ENCODE measurements at regions not wholly inside any gene's neighbourhood (a gene's known extent, or its start where the extent isn't known, plus 50 kb on each side); places are given as distances from the start of the nearest gene placed in this dataset.
"Not testable (repeated sequence)": the region's sequence is repeated elsewhere in the genome, so short reads cannot be mapped to it uniquely, and the experiment has no call there.

DNA sequence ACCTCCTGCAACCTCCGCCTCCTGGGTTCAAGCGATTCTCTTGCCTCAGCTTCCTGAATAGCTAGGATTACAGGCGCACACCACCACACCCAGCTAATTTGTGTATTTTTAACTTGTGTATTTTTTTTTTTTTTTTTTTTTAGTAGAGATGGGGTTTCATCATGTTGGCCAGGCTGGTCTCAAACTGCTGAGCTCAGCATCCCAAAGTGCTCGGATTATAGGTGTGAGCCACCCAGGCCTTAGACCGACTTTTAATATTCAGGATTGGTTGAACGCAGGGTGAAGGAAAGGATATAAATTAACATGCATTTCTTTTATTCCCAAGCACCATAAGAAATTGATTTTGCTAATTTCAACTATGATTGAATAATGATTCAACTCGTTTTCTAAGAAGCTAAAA, 798.6 kb downstream of the GATA3 start:
- Histone ChIP-seq H3K4me3 (replicated peaks in 1 of 3) (no peak overlapping the region), H3K27ac (no peak overlapping the region), H3K36me3 (no peaks in the 10 kb centered on the region), H3K4me1 (peaks cover 8 to 9% of the 10 kb centered on the region in 2 donors), H3K27me3 (no peaks in the 10 kb centered on the region), H3K9me3 (no peaks in the 10 kb centered on the region)
- TF ChIP-seq POLR2A (IDR thresholded peaks at IDR 0.05) = no peak
- TF ChIP-seq CTCF (IDR thresholded peaks at IDR 0.05) = no peak
- WGBS, 2 donors = 92 to 96% methylated on average over 7 of the region's 7 CpGs
- DNase-seq = no peak
- intact Hi-C loops (cut with DNase I) = no loop called here

DNA sequence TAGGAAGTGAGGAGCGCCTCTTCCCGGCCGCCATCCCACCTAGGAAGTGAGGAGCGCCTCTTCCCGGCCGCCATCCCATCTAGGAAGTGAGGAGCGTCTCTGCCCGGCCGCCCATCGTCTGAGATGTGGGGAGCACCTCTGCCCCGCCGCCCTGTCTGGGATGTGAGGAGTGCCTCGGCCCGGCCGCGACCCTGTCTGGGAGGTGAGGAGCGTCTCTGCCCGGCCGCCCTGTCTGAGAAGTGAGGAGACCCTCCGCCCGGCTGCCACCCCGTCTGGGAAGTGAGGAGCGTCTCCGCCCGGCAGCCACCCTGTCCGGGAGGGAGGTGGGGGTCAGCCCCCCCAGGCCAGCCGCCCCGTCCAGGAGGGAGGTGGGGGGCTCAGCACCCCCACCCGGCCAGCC, 814.4 kb downstream of the GATA3 start:
- H3K4me3 ChIP-seq (replicated peaks in 1 of 3); H3K27me3 ChIP-seq; H3K9me3 ChIP-seq; DNase-seq; H3K4me1 ChIP-seq; H3K36me3 ChIP-seq; intact Hi-C loops (cut with DNase I); H3K27ac ChIP-seq: not testable (repeated sequence)
- WGBS, 2 donors = 97 to 100% methylated on average over 6 of the region's 29 CpGs

GRCh38 chr10:8873310-8873709, 818.8 kb downstream of the GATA3 start:
- H3K9me3 ChIP-seq = no peaks in the 10 kb centered on the region
- intact Hi-C loops (cut with DNase I) = loop anchor here (10.0 kb wide), 2 partner anchors 819 to 999 kb away; partner anchors contain the start of gene GATA3
- 20 to 25% methylated on average over 3 of the region's 3 CpGs for WGBS, 2 donors
- no peaks in the 10 kb centered on the region for H3K36me3 ChIP-seq
- no peak overlapping the region for H3K27ac ChIP-seq
- H3K4me3 ChIP-seq (replicated peaks in 1 of 3) = no peak overlapping the region
- H3K4me1 ChIP-seq = no peaks in the 10 kb centered on the region
- peak in 5 of 6 experiments; percentile 22 to 71 (median 54) for TF ChIP-seq CTCF (IDR thresholded peaks at IDR 0.05)
- no peak for TF ChIP-seq POLR2A (IDR thresholded peaks at IDR 0.05)
- no peaks in the 10 kb centered on the region for H3K27me3 ChIP-seq
- DNase-seq = no peak

- TF ChIP-seq POLR2A (IDR thresholded peaks at IDR 0.05) = no peak
- intact Hi-C loops (cut with DNase I) = loop anchor here (10.0 kb wide), 2 partner anchors 819 to 999 kb away; partner anchors contain the start of gene GATA3
- 93 to 94% methylated on average over 2 of the region's 2 CpGs for WGBS, 2 donors
- Histone ChIP-seq H3K36me3 (no peaks in the 10 kb centered on the region), H3K27me3 (no peaks in the 10 kb centered on the region), H3K4me3 (replicated peaks in 1 of 3) (no peak overlapping the region), H3K27ac (no peak overlapping the region), H3K9me3 (no peaks in the 10 kb centered on the region), H3K4me1 (no peaks in the 10 kb centered on the region)
- no peak for DNase-seq
Measured at GRCh38 chr10:8874268-8874667, 819.8 kb downstream of the GATA3 start.

DNA sequence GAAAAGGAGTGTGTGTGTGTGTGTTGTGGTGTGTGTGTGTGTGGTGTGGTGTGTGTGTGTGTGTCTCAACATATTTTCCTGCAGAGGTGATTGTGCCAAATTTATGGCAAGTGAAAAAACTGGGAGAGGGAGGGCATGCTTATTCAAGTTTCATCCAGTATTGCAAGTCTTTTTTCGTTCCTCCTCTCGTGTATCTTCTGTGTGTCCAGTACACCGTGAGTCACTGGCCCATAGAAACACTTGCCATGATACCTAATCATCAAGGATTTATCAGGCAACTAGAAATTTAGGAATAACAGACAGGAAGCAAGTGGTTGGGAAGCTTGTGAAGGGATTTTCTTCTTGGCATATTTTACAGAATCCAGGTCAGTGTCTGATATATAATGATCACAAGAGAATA, 820.5 kb downstream of the GATA3 start:
- Histone ChIP-seq H3K4me1 (no peaks in the 10 kb centered on the region), H3K9me3 (no peaks in the 10 kb centered on the region), H3K36me3 (no peaks in the 10 kb centered on the region), H3K4me3 (replicated peaks in 1 of 3) (no peak overlapping the region), H3K27me3 (no peaks in the 10 kb centered on the region), H3K27ac (no peak overlapping the region)
- intact Hi-C loops (cut with DNase I) = loop anchor here (10.0 kb wide), 2 partner anchors 820 to 1000 kb away; partner anchors contain the start of gene GATA3
- WGBS, 2 donors = 77 to 97% methylated on average over 3 of the region's 3 CpGs
- no peak for DNase-seq
- TF ChIP-seq POLR2A (IDR thresholded peaks at IDR 0.05) (no peak), CTCF (IDR thresholded peaks at IDR 0.05) (no peak)

DNA sequence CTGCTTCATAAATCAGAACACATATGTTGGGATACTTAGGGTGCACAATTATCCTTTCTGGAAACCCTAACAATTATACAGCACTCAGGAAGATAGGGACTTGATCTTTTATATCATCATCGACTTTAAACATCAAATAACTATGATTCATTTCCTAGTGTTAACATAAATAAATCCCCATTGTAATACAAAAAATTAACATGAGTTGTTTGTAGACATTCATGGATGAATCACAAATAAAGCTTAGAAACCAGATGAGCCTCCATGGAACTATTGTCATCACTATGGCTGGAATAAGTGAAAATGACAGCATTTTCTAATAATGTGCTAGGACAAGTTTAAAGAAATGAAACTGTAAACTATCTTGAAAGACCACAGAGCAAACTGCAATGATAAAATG, 821.7 kb downstream of the GATA3 start:
- Histone ChIP-seq H3K27me3 (no peaks in the 10 kb centered on the region), H3K36me3 (no peaks in the 10 kb centered on the region), H3K9me3 (no peaks in the 10 kb centered on the region), H3K27ac (no peak overlapping the region), H3K4me1 (no peaks in the 10 kb centered on the region), H3K4me3 (replicated peaks in 1 of 3) (no peak overlapping the region)
- intact Hi-C loops (cut with DNase I) = loop anchor here (10.0 kb wide), 2 partner anchors 821 to 1001 kb away; partner anchors contain the start of gene GATA3
- no peak for DNase-seq
- no peak for TF ChIP-seq POLR2A (IDR thresholded peaks at IDR 0.05)
- TF ChIP-seq CTCF (IDR thresholded peaks at IDR 0.05) = no peak
- 78 to 81% methylated on average over 1 of the region's 1 CpG for WGBS, 2 donors

Data from thyroid gland (tissue), 4 donors.